BJ (cell line): ENCODE measurements at regions not wholly inside any gene's neighbourhood (a gene's known extent, or its start where the extent isn't known, plus 50 kb on each side); places are given as distances from the start of the nearest gene placed in this dataset.
"Not testable (repeated sequence)": the region's sequence is repeated elsewhere in the genome, so short reads cannot be mapped to it uniquely, and the experiment has no call there.

Experiments used
- CTCF ChIA-PET: fragments of 350-600 bp; formaldehyde crosslinking; extraction: SDS; loops from one replicate; lab custom pipeline; 2021; ENCODE audit warnings: antibody characterized with exemption, inconsistent platforms; lab: Yijun Ruan, JAX
- POLR2A ChIA-PET: fragments of 300-600 bp; sonication (Branson Sonifier 250); formaldehyde crosslinking; extraction: SDS; loops from one replicate; lab custom pipeline; 2021; ENCODE audit warnings: antibody characterized with exemption; lab: Charles Lee
- DNase-seq: peaks from one replicate; pipeline ENCODE4 v3.0.0-alpha.2; 2011; ENCODE audit warnings: low read depth
- H3K27me3 ChIP-seq: 2 replicates; pipeline ENCODE4 v1.6.0; 2011; ENCODE audit warnings: low read length; ENCODE audit not compliant: control insufficient read depth, insufficient read depth
- H3K36me3 ChIP-seq: 2 replicates; pipeline ENCODE4 v1.5.1; 2011; ENCODE audit warnings: low read length; ENCODE audit not compliant: control insufficient read depth, insufficient read depth
- H3K4me3 ChIP-seq: 2 replicates; pipeline ENCODE4 v1.5.1; 2011; ENCODE audit warnings: low read depth, mild to moderate bottlenecking, control low read depth, low read length
- TF ChIP-seq, protein P1 (sequence below): IDR thresholded peaks from 2 replicates; pipeline ENCODE4 v1.5.1; 2011; ENCODE audit warnings: low read depth, mild to moderate bottlenecking, control low read depth, inconsistent platforms, low read length, moderate library complexity; ENCODE audit not compliant: insufficient read depth

DNA sequence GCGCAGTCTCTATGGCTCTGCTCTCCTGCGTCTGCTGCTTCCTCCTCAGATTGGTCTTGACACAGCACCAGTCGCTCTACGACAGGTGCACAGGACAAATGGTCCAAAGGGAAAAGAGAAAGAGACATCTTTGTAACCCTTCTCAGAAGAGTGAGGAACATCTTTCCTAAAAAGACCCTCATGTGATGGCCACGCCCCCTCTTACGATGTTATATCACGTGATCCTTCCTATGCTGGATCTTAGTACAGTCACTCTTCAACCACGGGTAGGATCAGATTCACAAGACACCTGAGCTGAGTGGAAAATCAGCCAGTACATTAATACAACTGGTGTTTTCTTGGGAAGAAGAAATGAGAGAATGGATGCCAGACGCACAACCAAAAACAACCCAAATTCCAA is 262.2 kb upstream of the CELF2 start:
- TF ChIP-seq, protein P1, sequence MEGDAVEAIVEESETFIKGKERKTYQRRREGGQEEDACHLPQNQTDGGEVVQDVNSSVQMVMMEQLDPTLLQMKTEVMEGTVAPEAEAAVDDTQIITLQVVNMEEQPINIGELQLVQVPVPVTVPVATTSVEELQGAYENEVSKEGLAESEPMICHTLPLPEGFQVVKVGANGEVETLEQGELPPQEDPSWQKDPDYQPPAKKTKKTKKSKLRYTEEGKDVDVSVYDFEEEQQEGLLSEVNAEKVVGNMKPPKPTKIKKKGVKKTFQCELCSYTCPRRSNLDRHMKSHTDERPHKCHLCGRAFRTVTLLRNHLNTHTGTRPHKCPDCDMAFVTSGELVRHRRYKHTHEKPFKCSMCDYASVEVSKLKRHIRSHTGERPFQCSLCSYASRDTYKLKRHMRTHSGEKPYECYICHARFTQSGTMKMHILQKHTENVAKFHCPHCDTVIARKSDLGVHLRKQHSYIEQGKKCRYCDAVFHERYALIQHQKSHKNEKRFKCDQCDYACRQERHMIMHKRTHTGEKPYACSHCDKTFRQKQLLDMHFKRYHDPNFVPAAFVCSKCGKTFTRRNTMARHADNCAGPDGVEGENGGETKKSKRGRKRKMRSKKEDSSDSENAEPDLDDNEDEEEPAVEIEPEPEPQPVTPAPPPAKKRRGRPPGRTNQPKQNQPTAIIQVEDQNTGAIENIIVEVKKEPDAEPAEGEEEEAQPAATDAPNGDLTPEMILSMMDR, result no peak

GRCh38 chr10:10758306-10758705 is 259.4 kb upstream of the CELF2 start:
- Histone ChIP-seq H3K36me3 (no peaks in the 10 kb centered on the region), H3K27me3 (no peaks in the 10 kb centered on the region), H3K4me3 (no peak overlapping the region)
- POLR2A ChIA-PET, result no interaction called here
- CTCF ChIA-PET, result no interaction called here
- TF ChIP-seq, protein P1, result no peak
- no peak for DNase-seq

More for the DNA sequence above, 262.2 kb upstream of the CELF2 start:
- Histone ChIP-seq H3K4me3 (no peak overlapping the region), H3K36me3 (no peaks in the 10 kb centered on the region), H3K27me3 (no peaks in the 10 kb centered on the region)
- no peak for DNase-seq
- ChIA-PET POLR2A (no interaction called here), CTCF (no interaction called here)

- H3K36me3 ChIP-seq, H3K27me3 ChIP-seq, POLR2A ChIA-PET, CTCF ChIA-PET, H3K4me3 ChIP-seq, DNase-seq: not testable (repeated sequence)
These were observed 257.9 kb upstream of the CELF2 start for GRCh38 chr10:10759806-10760205.

DNA sequence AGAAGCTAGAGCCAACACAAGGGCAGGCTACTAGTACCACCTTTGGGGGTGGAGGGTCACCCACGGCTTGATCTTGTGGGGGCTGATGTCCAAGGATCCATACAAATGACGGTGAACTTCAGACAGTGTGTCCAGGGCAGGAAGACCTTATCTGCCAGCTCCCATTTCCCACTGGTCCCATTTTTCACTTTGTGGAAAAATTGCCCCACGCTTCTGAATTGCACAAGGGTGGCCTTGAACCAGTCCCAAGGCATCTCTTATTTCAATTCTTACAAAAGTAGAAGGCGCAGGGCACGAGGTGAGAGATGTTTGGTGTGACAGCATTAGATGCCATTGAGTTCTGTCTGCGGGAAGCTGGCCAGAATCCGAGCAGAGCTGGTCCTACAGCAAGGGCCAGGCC is 252.7 kb upstream of the CELF2 start:
- Histone ChIP-seq H3K36me3 (no peaks in the 10 kb centered on the region), H3K4me3 (no peak overlapping the region), H3K27me3 (no peaks in the 10 kb centered on the region)
- TF ChIP-seq, protein P1, result no peak
- no peak for DNase-seq
- ChIA-PET CTCF (interaction anchor here (0.6 to 0.9 kb wide), 2 partner anchors 271 to 475 kb away, joined by 3 to 4 read pairs; no protein-coding TSS in a partner anchor), POLR2A (no interaction called here)

- no peak overlapping the region for H3K4me3 ChIP-seq
- H3K36me3 ChIP-seq, result no peaks in the 10 kb centered on the region
- ChIA-PET POLR2A (no interaction called here), CTCF (interaction anchor here (0.6 to 1.2 kb wide), 2 partner anchors 11 to 15 kb away, joined by 3 to 4 read pairs; no protein-coding TSS in a partner anchor)
- no peak for DNase-seq
- TF ChIP-seq, protein P1, result no peak
- H3K27me3 ChIP-seq, result 0 out of 2 replicates have a peak, but pooled peaks cover 2% of the 10 kb centered on the region
These were observed 245.3 kb upstream of the CELF2 start for GRCh38 chr10:10772411-10772810.

GRCh38 chr10:10772874-10773508 is 244.7 kb upstream of the CELF2 start:
- CTCF ChIA-PET, result interaction anchor here (1.2 kb wide), 1 partner anchor 12 kb away, joined by 4 read pairs; no protein-coding TSS in a partner anchor
- no peak for DNase-seq
- H3K36me3 ChIP-seq, result no peaks in the 10 kb centered on the region
- POLR2A ChIA-PET, result no interaction called here
- TF ChIP-seq, protein P1, result no peak
- 0 out of 2 replicates have a peak, but pooled peaks cover 2% of the 10 kb centered on the region for H3K27me3 ChIP-seq
- no peak overlapping the region for H3K4me3 ChIP-seq
